ENCODE measurements at regions not wholly inside any gene's neighbourhood (a gene's known extent, or its start where the extent isn't known, plus 50 kb on each side); places are given as distances from the start of the nearest gene placed in this dataset.

- no peak overlapping the region for H3K9ac ChIP-seq
- H3K9me2 ChIP-seq = no peaks in the 10 kb centered on the region
- H3K36me3 ChIP-seq (replicated peaks in 1 of 2; ENCODE audit: control insufficient read depth in 1 of 2, insufficient read depth in 2 of 2, low read length in 1 of 2) = peaks cover 0 to 3% of the 10 kb centered on the region in 2 experiments
- H4K20me1 ChIP-seq (ENCODE audit: insufficient read depth) = no peaks in the 10 kb centered on the region
- H3K27ac ChIP-seq (ENCODE audit: low read depth in 2 of 2, low read length in 1 of 2) = peak overlapping the region; percentile 13 to 56; a peak in 2 of 4 replicates
- H2AFZ ChIP-seq (ENCODE audit: low read depth) = no peak overlapping the region
- peaks cover 10 to 19% of the 10 kb centered on the region in 2 experiments for H3K4me1 ChIP-seq (ENCODE audit: control insufficient read depth in 1 of 2, insufficient read depth in 2 of 2, low read depth in 1 of 2, low read length in 1 of 2)
- peaks cover 63% of the 10 kb centered on the region for H3K79me2 ChIP-seq (ENCODE audit: insufficient read depth)
- POLR2A ChIA-PET = interaction anchor here (0.6 to 5.4 kb wide), 4 partner anchors 11 to 1021 kb away, joined by 3 to 158 read pairs (median 57); a partner anchor contains a TSS
- no peaks in the 10 kb centered on the region for H3K9me3 ChIP-seq
- CTCF ChIA-PET = interaction anchor here (1.0 to 1.8 kb wide), 2 partner anchors 16 to 548 kb away, joined by 3 to 8 read pairs; no protein-coding TSS in a partner anchor
- 21% methylated on average over 2 of the region's 2 CpGs for WGBS (ENCODE audit: low lambda C conversion rate)
- peak overlapping the region in 1 of 2 experiments; percentile 66; a peak in 1 of 4 replicates for H3K4me3 ChIP-seq (ENCODE audit: low read depth in 2 of 2, low read length in 1 of 2)
- no peak overlapping the region for H3K4me2 ChIP-seq
- no peak for TF ChIP-seq IRF3 (IDR thresholded peaks at IDR 0.05; ENCODE audit: low read depth, low read length)
- TF ChIP-seq RXRA (IDR thresholded peaks at IDR 0.05; ENCODE audit: borderline replicate concordance, low read depth) = no peak
- TF ChIP-seq FOXM1 (IDR thresholded peaks at IDR 0.05; ENCODE audit: low read depth) = no peak
- no peak for TF ChIP-seq TCF12 (IDR thresholded peaks at IDR 0.05)
- no peak for TF ChIP-seq FOXJ3 (CRISPR knock-in tag; IDR thresholded peaks at IDR 0.05)
- no peak for TF ChIP-seq REST (IDR thresholded peaks at IDR 0.05; ENCODE audit: low read depth, low read length)
- TF ChIP-seq MXI1 (IDR thresholded peaks at IDR 0.05; ENCODE audit: low read depth, low read length) = no peak
- TF ChIP-seq EP300 (IDR thresholded peaks at IDR 0.05; ENCODE audit: borderline replicate concordance in 1 of 2, low read depth in 1 of 2, low read length in 1 of 2) = no peak
- H3F3A ChIP-seq (replicated peaks; ENCODE audit: insufficient read depth) = peaks cover 49% of the 10 kb centered on the region
- no peaks in the 10 kb centered on the region for H3K27me3 ChIP-seq (ENCODE audit: insufficient read depth)
- no peak for DNase-seq
These were observed 104.0 kb upstream of the PRSS16 start for GRCh38 chr6:27143474-27144026.

GRCh38 chr6:27144740-27145079, 102.8 kb upstream of the PRSS16 start:
- Histone ChIP-seq H4K20me1 (ENCODE audit: insufficient read depth) (no peaks in the 10 kb centered on the region), H3K9me3 (no peaks in the 10 kb centered on the region), H3K4me2 (peak overlapping the region; percentile 88), H3F3A (replicated peaks; ENCODE audit: insufficient read depth) (peaks cover 39% of the 10 kb centered on the region), H3K4me3 (ENCODE audit: low read depth in 2 of 2, low read length in 1 of 2) (peak overlapping the region; percentile 66 to 94), H3K9ac (peak overlapping the region; percentile 86; the same call in 1 of the 2 replicates), H3K27me3 (ENCODE audit: insufficient read depth) (no peaks in the 10 kb centered on the region), H3K36me3 (replicated peaks in 1 of 2; ENCODE audit: control insufficient read depth in 1 of 2, insufficient read depth in 2 of 2, low read length in 1 of 2) (peaks cover 0 to 3% of the 10 kb centered on the region in 2 experiments), H2AFZ (ENCODE audit: low read depth) (no peak overlapping the region), H3K79me2 (ENCODE audit: insufficient read depth) (peaks cover 61% of the 10 kb centered on the region), H3K9me2 (no peaks in the 10 kb centered on the region), H3K27ac (ENCODE audit: low read depth in 2 of 2, low read length in 1 of 2) (peak overlapping the region; percentile 94 to 96), H3K4me1 (ENCODE audit: control insufficient read depth in 1 of 2, insufficient read depth in 2 of 2, low read depth in 1 of 2, low read length in 1 of 2) (peaks cover 7 to 15% of the 10 kb centered on the region in 2 experiments; a peak in 3 of 4 replicates)
- no peak for DNase-seq
- TF ChIP-seq USF2 (IDR thresholded peaks at IDR 0.05; ENCODE audit: borderline replicate concordance, low read depth, low read length) (no peak), SMC3 (IDR thresholded peaks at IDR 0.05; ENCODE audit: low read depth, low read length) (no peak), RFX5 (IDR thresholded peaks at IDR 0.05; ENCODE audit: low read length) (no peak), EZH2phosphoT487 (IDR thresholded peaks at IDR 0.05; ENCODE audit: borderline replicate concordance, low read depth) (no peak), MXI1 (IDR thresholded peaks at IDR 0.05; ENCODE audit: low read depth, low read length) (peak; percentile 58), CHD2 (IDR thresholded peaks at IDR 0.05; ENCODE audit: low read length, partially characterized antibody) (no peak), CTCF (IDR thresholded peaks at IDR 0.05) (no peak), RXRA (IDR thresholded peaks at IDR 0.05; ENCODE audit: borderline replicate concordance, low read depth) (no peak), MAX (IDR thresholded peaks at IDR 0.05; ENCODE audit: low read depth) (0 out of 2 replicates have a peak, but pooled peaks have one; percentile 27), USF1 (IDR thresholded peaks at IDR 0.05; ENCODE audit: borderline replicate concordance, low read depth) (no peak)
- CTCF ChIA-PET = interaction anchor here (0.8 to 1.8 kb wide), 6 partner anchors 17 to 1119 kb away, joined by 3 to 8 read pairs (median 4); no protein-coding TSS in a partner anchor
- WGBS (ENCODE audit: low lambda C conversion rate) = 4% methylated on average over 6 of the region's 6 CpGs
- POLR2A ChIA-PET = interaction anchor here (0.7 to 5.4 kb wide), 6 partner anchors 13 to 872 kb away, joined by 4 to 158 read pairs (median 21); a partner anchor contains a TSS
